Breast epithelium (tissue), 3 donors: ENCODE measurements at regions not wholly inside any gene's neighbourhood (a gene's known extent, or its start where the extent isn't known, plus 50 kb on each side); places are given as distances from the start of the nearest gene placed in this dataset.

ENCODE experiments used
- POLR2A ChIP-seq: fragments of 450-650 bp; IDR thresholded peaks from one replicate; pipeline ENCODE4 v1.6.1; 2016; ENCODE audit warnings: antibody characterized with exemption, mild to moderate bottlenecking, moderate library complexity
- POLR2AphosphoS5 ChIP-seq, 3 donors: sonication (generic); formaldehyde crosslinking; IDR thresholded peaks; one replicate each; pipeline ENCODE4 v1.6.1; 2017; ENCODE audit warnings: antibody characterized with exemption in 3 of 3
- TF ChIP-seq, protein P1 (sequence below), 3 donors: fragments of 450-650 bp; IDR thresholded peaks; one replicate each; pipeline ENCODE4 v1.5.1; 2016 to 2017; ENCODE audit warnings: antibody characterized with exemption in 3 of 3, mild to moderate bottlenecking in 3 of 3, moderate library complexity in 3 of 3

GRCh38 chr12:123066384-123066710 lies 84.5 kb downstream of the PITPNM2 start:
- TF ChIP-seq, protein P1, sequence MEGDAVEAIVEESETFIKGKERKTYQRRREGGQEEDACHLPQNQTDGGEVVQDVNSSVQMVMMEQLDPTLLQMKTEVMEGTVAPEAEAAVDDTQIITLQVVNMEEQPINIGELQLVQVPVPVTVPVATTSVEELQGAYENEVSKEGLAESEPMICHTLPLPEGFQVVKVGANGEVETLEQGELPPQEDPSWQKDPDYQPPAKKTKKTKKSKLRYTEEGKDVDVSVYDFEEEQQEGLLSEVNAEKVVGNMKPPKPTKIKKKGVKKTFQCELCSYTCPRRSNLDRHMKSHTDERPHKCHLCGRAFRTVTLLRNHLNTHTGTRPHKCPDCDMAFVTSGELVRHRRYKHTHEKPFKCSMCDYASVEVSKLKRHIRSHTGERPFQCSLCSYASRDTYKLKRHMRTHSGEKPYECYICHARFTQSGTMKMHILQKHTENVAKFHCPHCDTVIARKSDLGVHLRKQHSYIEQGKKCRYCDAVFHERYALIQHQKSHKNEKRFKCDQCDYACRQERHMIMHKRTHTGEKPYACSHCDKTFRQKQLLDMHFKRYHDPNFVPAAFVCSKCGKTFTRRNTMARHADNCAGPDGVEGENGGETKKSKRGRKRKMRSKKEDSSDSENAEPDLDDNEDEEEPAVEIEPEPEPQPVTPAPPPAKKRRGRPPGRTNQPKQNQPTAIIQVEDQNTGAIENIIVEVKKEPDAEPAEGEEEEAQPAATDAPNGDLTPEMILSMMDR (IDR thresholded peaks at IDR 0.05): no peak
- TF ChIP-seq POLR2A (no peak), POLR2AphosphoS5 (IDR thresholded peaks at IDR 0.05) (no peak)
